SU-DHL-6 (cell line): ENCODE measurements at regions not wholly inside any gene's neighbourhood (a gene's known extent, or its start where the extent isn't known, plus 50 kb on each side); places are given as distances from the start of the nearest gene placed in this dataset.
"Not testable (repeated sequence)": the region's sequence is repeated elsewhere in the genome, so short reads cannot be mapped to it uniquely, and the experiment has no call there.

ENCODE experiments used
- H2AFZ ChIP-seq: fragments of 200-600 bp; sonication (generic); 2 replicates; pipeline ENCODE4 v1.6.1; 2014; ENCODE audit warnings: low read depth, mild to moderate bottlenecking, moderate library complexity, mixed read lengths, antibody characterized with exemption, low read length; ENCODE audit not compliant: severe bottlenecking
- H3F3A ChIP-seq: fragments of 200-600 bp; shearing (Covaris generic); 2 replicates; pipeline ENCODE4 v1.6.0; 2016; ENCODE audit warnings: antibody characterized with exemption, mild to moderate bottlenecking; ENCODE audit not compliant: insufficient read depth
- H3K27ac ChIP-seq: fragments of 200-600 bp; sonication (generic); 2 replicates; pipeline ENCODE4 v1.5.1; 2016; ENCODE audit warnings: low read depth, mild to moderate bottlenecking, low read length, moderate library complexity, mixed read lengths
- H3K27me3 ChIP-seq: fragments of 200-600 bp; sonication (generic), shearing (Covaris generic); 2 replicates; pipeline ENCODE4 v1.6.0; 2014; ENCODE audit warnings: mild to moderate bottlenecking, low read length
- H3K36me3 ChIP-seq: fragments of 200-600 bp; sonication (generic); 2 replicates; pipeline ENCODE4 v1.6.1; 2014; ENCODE audit warnings: mild to moderate bottlenecking, low read length, mixed read lengths
- H3K4me2 ChIP-seq: fragments of 300-600, 200-600 bp; shearing (Covaris generic), sonication (generic); 2 replicates; pipeline ENCODE4 v1.6.0; 2014; ENCODE audit warnings: low read length, low read depth, mild to moderate bottlenecking; ENCODE audit not compliant: poor library complexity, severe bottlenecking
- H3K4me3 ChIP-seq: fragments of 200-600 bp; sonication (generic); 2 replicates; pipeline ENCODE4 v1.5.1; 2014; ENCODE audit warnings: antibody characterized with exemption, low read length, mild to moderate bottlenecking, mixed read lengths; ENCODE audit not compliant: insufficient read depth, poor library complexity, severe bottlenecking
- H3K79me2 ChIP-seq: fragments of 200-600 bp; sonication (generic); 2 replicates; pipeline ENCODE4 v1.6.1; 2014; ENCODE audit warnings: mild to moderate bottlenecking, low read length, moderate library complexity; ENCODE audit not compliant: insufficient read depth
- H3K9ac ChIP-seq: fragments of 200-600 bp; sonication (generic); 2 replicates; pipeline ENCODE4 v1.7.0; 2014; ENCODE audit warnings: mild to moderate bottlenecking, low read length
- H3K9me2 ChIP-seq: fragments of 200-600 bp; sonication (generic); replicated peaks from 2 replicates; pipeline ENCODE4 v1.6.1; 2014; ENCODE audit warnings: low read length; ENCODE audit not compliant: insufficient read depth
- H3K9me3 ChIP-seq: fragments of 200-600 bp; sonication (generic); 2 replicates; pipeline ENCODE4 v1.6.1; 2014; ENCODE audit warnings: low read length, mixed read lengths; ENCODE audit not compliant: insufficient read depth
- H4K20me1 ChIP-seq: fragments of 200-600 bp; sonication (generic); 2 replicates; pipeline ENCODE4 v1.6.1; 2014; ENCODE audit warnings: low read depth, mild to moderate bottlenecking, antibody characterized with exemption, low read length, moderate library complexity, mixed read lengths
- CTCF ChIP-seq: fragments of 200-600 bp; sonication (generic); IDR thresholded peaks from one replicate; pipeline ENCODE4 v1.5.1; 2017; ENCODE audit warnings: antibody characterized with exemption, mild to moderate bottlenecking, low read length, moderate library complexity; ENCODE audit not compliant: insufficient read depth, poor library complexity, severe bottlenecking
- EZH2phosphoT487 ChIP-seq: fragments of 200-600 bp; sonication (generic), shearing (Covaris generic); conservative IDR thresholded peaks from 2 replicates; pipeline ENCODE4 v1.6.1; 2018; ENCODE audit warnings: mild to moderate bottlenecking, antibody characterized with exemption, low read length, moderate library complexity, mixed read lengths

- no peak overlapping the region for H3K9ac ChIP-seq
- no peak for TF ChIP-seq EZH2phosphoT487
- TF ChIP-seq CTCF: no peak
- H3F3A ChIP-seq: no peaks in the 10 kb centered on the region
- H4K20me1 ChIP-seq: no peaks in the 10 kb centered on the region
- no peak overlapping the region for H3K4me3 ChIP-seq
- H3K9me3 ChIP-seq: no peaks in the 10 kb centered on the region
- H3K36me3 ChIP-seq: no peaks in the 10 kb centered on the region
- no peak overlapping the region for H3K27ac ChIP-seq
- H2AFZ ChIP-seq: no peak overlapping the region
- H3K79me2 ChIP-seq: no peaks in the 10 kb centered on the region
- H3K9me2 ChIP-seq: no peaks in the 10 kb centered on the region
- no peak overlapping the region for H3K4me2 ChIP-seq
- H3K27me3 ChIP-seq: no peaks in the 10 kb centered on the region
Measured at GRCh38 chr4:42284030-42284429, 113.3 kb upstream of the SHISA3 start.

DNA sequence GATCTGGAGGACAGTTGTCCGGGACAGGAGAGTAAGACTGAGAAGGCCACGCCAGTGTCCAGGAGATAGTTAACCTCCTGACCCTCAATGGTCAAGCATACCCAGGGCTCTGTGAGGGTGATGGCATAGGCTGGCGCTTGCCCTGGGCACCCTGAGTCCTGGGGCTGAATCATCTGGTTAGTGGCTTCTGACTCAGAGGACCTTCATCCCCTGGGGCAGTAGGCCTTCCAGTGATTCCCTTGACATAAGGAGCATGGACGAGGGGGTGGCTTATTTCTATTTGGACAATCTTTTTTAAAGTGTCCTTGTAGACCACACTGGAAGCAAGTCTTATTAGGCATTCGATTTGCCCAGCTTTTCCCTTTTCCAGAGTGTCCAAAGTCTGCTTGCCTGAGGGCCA lies 108.4 kb upstream of the SHISA3 start:
- not testable (repeated sequence) for H3K36me3 ChIP-seq, H3K9me3 ChIP-seq, H3K79me2 ChIP-seq, H3K9ac ChIP-seq, H3K27me3 ChIP-seq, H4K20me1 ChIP-seq, H2AFZ ChIP-seq, H3K9me2 ChIP-seq, H3K4me3 ChIP-seq, H3F3A ChIP-seq, H3K27ac ChIP-seq, H3K4me2 ChIP-seq

DNA sequence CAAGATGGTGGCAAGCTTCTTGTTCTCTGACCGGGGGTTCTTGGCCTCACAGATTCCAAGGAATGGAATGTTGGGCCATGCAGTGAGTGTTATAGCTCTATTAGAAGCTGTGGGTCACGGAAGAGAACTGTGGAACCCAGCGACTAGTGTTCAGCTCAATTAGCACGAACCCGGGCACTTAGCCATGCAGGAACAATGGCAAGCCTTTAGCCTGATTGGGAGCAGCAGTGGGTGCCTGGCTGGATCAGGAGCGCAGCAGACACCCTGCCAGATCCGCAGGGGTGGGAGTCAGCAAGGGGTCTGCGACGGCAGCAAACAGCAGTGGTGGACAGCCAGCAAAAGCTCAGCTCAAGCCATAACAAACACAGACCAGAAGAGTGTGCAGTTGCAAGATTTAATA lies 105.1 kb upstream of the SHISA3 start:
- not testable (repeated sequence) for H3K27ac ChIP-seq, H4K20me1 ChIP-seq, H3K27me3 ChIP-seq, H3K9me2 ChIP-seq, H2AFZ ChIP-seq, H3K4me3 ChIP-seq, H3K36me3 ChIP-seq, H3K9me3 ChIP-seq, H3K9ac ChIP-seq, H3F3A ChIP-seq, H3K79me2 ChIP-seq, H3K4me2 ChIP-seq

DNA sequence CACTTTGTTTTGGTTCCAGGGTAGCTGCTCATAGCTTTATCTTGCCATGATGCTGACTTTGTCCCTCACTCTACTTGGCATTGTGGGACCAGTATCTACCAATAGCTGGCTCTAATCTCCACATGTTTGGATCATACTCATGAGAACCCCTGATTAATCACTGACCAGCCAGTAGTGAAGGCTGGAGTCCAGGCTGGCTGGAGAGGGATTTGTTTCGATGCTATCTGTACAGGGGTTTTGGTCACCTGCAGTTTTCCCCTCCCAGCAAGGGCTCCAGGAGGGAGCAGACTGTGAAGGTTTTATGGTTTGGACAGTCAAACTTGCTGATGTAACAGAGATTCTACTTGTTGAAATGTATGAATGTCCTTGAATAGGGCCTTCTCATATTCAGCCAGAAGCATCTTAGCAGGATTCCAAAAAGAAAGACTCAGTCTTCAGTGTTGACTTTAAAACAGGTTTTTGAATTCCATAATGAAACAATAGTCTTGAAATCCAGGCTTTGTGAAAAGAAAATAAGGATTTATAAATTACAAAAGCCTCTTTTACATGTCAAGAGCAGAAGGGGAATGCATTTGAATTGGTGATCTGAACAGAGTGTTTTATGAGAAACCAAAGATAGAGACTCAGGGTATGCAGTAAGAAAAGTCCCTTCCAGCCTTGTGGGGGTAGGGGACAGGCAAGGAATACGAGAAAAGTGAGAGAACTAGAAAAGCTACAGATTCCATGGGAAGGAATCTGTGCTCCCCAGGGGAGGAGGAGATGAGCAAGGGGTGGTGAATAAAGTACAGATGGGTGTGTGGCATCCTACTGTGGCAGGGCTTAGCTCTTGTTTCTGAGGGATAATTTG lies 103.1 kb upstream of the SHISA3 start:
- Histone ChIP-seq H3K36me3 (no peaks in the 10 kb centered on the region), H3K9me2 (no peaks in the 10 kb centered on the region), H4K20me1 (no peaks in the 10 kb centered on the region), H3K9ac (no peak overlapping the region), H2AFZ (no peak overlapping the region), H3F3A (no peaks in the 10 kb centered on the region), H3K4me3 (no peak overlapping the region), H3K9me3 (no peaks in the 10 kb centered on the region), H3K27ac (no peak overlapping the region), H3K27me3 (no peaks in the 10 kb centered on the region), H3K79me2 (no peaks in the 10 kb centered on the region), H3K4me2 (no peak overlapping the region)
- TF ChIP-seq EZH2phosphoT487 (no peak), CTCF (no peak)
